ENCODE measurements at regions not wholly inside any gene's neighbourhood (a gene's known extent, or its start where the extent isn't known, plus 50 kb on each side); places are given as distances from the start of the nearest gene placed in this dataset.

DNA sequence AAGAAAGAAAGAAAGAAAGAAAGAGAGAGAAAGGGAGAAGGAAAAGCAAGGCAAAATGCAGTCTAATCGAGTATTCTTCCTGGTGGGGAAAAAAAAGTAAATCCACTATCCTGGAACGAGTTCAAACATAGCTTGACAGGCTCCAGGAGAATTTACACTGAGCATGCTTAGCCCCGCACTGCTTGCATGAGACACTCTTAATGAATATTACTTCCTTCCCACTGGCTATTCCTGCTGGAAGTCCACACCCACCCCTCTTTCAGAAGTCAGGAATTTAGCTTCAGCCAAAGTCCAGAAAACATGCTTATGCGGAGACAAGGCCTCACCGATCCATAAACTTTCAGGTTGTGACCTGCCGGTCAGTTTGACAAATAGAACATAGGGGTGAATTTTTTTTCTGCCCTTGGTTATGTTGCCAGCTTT is 251.8 kb upstream of the BLID start:
- peak overlapping the region; percentile 76 for H3K27ac ChIP-seq
- peak overlapping the region; percentile 49 for H3K4me3 ChIP-seq
- no peaks in the 10 kb centered on the region for H3K36me3 ChIP-seq
- no peaks in the 10 kb centered on the region for H3K9me3 ChIP-seq (ENCODE audit: low read depth)
- DNase-seq (ENCODE audit: low read depth in 1 of 2, low spot score in 1 of 2): peak; percentile 59 to 77
- H3K27me3 ChIP-seq: no peaks in the 10 kb centered on the region
- TF ChIP-seq, protein P1, sequence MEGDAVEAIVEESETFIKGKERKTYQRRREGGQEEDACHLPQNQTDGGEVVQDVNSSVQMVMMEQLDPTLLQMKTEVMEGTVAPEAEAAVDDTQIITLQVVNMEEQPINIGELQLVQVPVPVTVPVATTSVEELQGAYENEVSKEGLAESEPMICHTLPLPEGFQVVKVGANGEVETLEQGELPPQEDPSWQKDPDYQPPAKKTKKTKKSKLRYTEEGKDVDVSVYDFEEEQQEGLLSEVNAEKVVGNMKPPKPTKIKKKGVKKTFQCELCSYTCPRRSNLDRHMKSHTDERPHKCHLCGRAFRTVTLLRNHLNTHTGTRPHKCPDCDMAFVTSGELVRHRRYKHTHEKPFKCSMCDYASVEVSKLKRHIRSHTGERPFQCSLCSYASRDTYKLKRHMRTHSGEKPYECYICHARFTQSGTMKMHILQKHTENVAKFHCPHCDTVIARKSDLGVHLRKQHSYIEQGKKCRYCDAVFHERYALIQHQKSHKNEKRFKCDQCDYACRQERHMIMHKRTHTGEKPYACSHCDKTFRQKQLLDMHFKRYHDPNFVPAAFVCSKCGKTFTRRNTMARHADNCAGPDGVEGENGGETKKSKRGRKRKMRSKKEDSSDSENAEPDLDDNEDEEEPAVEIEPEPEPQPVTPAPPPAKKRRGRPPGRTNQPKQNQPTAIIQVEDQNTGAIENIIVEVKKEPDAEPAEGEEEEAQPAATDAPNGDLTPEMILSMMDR (IDR thresholded peaks at IDR 0.05; ENCODE audit: low read depth, low read length): no peak
- peaks cover 21% of the 10 kb centered on the region for H3K4me1 ChIP-seq (ENCODE audit: low read depth)

DNA sequence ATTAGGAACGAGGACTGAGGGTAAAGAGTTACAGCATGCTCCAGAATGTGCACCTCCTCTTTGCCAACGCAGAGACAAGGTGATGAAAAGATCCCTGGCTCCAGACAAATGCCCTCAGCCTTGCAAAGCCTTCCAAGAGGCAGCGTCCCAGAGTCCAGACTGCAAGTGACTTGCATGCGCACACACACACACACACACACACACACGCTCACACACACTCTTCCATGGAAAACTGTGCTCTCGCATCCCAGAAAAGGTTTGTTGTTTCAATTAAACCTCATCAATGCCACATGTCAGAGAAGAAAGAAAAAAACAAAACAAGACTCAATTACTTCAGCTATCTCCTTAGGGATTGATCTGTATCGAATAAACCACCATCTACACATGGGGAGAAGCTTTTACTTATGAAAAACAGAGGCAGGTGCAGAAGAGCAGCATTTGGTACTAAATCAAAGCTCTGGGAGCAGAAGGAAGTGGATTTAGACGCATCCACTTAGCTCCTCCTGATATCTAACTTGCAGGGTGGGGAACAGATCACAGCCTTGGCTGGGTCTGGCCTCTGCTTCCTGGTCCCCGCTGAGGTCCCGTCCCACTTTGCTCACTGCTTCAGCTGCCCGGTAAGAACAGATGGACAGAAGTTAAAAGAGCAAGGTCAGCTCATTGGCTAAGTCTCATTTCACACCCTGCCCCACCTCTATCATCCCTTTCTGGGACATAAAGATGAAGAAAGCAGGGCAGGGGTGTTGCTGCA is 249.8 kb upstream of the BLID start:
- Histone ChIP-seq H3K4me3 (peak overlapping the region; percentile 49), H3K27me3 (no peaks in the 10 kb centered on the region), H3K4me1 (ENCODE audit: low read depth) (peaks cover 21% of the 10 kb centered on the region), H3K9me3 (ENCODE audit: low read depth) (no peaks in the 10 kb centered on the region), H3K36me3 (no peaks in the 10 kb centered on the region), H3K27ac (peak overlapping the region; percentile 7)
- TF ChIP-seq, protein P1 (IDR thresholded peaks at IDR 0.05; ENCODE audit: low read depth, low read length): no peak
- peak in 1 of 2 donors; percentile 23 for DNase-seq (ENCODE audit: low read depth in 1 of 2, low spot score in 1 of 2)

DNA sequence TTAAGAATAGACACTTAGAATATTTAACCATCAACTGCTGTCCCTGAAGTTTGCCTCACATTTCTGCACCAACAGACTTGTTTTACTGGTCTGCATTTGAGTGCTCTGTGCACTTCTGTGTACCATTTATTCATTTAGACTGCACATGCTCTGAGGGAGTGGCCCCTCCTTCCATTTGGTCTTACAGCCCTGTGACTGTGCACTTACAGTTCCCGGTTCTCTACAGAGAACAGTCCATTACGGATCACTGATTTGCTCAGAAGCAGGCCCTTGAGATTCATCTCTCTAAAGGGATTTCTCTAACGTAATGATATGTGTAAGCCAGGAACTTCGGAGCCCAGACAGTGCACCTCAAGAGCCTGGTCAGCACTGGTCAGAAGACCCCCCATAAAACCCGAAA is 247.3 kb upstream of the BLID start:
- TF ChIP-seq, protein P1 (IDR thresholded peaks at IDR 0.05; ENCODE audit: low read depth, low read length): no peak
- Histone ChIP-seq H3K36me3 (no peaks in the 10 kb centered on the region), H3K4me1 (ENCODE audit: low read depth) (peaks cover 30% of the 10 kb centered on the region), H3K27me3 (no peaks in the 10 kb centered on the region), H3K9me3 (ENCODE audit: low read depth) (no peaks in the 10 kb centered on the region), H3K4me3 (no peak overlapping the region), H3K27ac (no peak overlapping the region)
- no peak for DNase-seq (ENCODE audit: low read depth in 1 of 2, low spot score in 1 of 2)

DNA sequence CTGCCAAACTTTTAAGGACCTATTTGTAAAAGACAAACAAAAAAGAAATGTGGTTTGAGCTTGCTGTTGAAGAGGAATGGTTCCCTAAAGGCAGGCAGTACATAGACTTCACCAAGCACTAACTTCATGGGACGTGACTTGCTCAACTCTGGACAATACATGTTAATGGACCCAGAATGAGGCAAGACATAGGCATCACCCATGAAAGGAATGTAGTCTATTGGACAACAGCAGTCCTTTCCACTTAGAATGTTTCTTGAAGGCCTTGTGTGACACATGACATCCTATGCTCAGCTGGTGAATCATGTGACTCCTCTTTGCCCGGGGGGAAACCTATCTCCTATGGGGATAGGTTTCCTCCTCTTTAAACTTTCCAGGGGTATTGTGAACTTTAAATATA is 246.4 kb upstream of the BLID start:
- TF ChIP-seq, protein P1 (IDR thresholded peaks at IDR 0.05; ENCODE audit: low read depth, low read length): no peak
- H3K9me3 ChIP-seq (ENCODE audit: low read depth): no peaks in the 10 kb centered on the region
- H3K27me3 ChIP-seq: no peaks in the 10 kb centered on the region
- no peak for DNase-seq (ENCODE audit: low read depth in 1 of 2, low spot score in 1 of 2)
- peaks cover 25% of the 10 kb centered on the region for H3K4me1 ChIP-seq (ENCODE audit: low read depth)
- no peaks in the 10 kb centered on the region for H3K36me3 ChIP-seq
- H3K27ac ChIP-seq: no peak overlapping the region
- no peak overlapping the region for H3K4me3 ChIP-seq

DNA sequence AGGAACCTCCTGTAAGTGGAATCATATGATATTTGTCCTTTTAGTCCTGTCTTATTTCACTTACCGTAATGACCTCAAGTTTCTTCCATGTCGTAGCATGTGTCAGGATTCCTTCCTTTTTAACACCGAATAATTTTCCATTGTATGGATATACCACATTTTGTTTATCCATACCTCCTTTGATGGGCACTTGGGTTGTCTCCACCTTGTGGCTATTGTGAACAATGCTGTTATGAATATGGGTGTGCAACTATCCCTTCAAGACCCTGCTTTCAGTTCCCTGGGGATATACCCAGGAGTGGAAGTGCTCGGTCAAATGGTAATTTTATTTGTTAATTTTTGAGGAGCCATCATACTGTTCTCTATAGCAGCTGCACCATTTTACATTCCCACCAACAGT is 244.9 kb upstream of the BLID start:
- Histone ChIP-seq H3K9me3 (ENCODE audit: low read depth) (no peaks in the 10 kb centered on the region), H3K36me3 (no peaks in the 10 kb centered on the region), H3K4me1 (ENCODE audit: low read depth) (peaks cover 23% of the 10 kb centered on the region), H3K27ac (no peak overlapping the region), H3K27me3 (no peaks in the 10 kb centered on the region), H3K4me3 (no peak overlapping the region)
- TF ChIP-seq, protein P1 (IDR thresholded peaks at IDR 0.05; ENCODE audit: low read depth, low read length): no peak
- DNase-seq (ENCODE audit: low read depth in 1 of 2, low spot score in 1 of 2): no peak

Data from cardiac muscle cell (in vitro differentiated cells and primary cell).